ENCODE measurements at regions not wholly inside any gene's neighbourhood (a gene's known extent, or its start where the extent isn't known, plus 50 kb on each side); places are given as distances from the start of the nearest gene placed in this dataset.

- Histone ChIP-seq H3K36me3 (no peaks in the 10 kb centered on the region), H3K4me1 (no peaks in the 10 kb centered on the region), H3K27me3 (peaks cover 0 to 7% (median 0%) of the 10 kb centered on the region in 7 donors), H3K27ac (no peak overlapping the region), H3K4me3 (no peak overlapping the region), H3K9me3 (no peaks in the 10 kb centered on the region)
- ATAC-seq (no peak), DNase-seq (no peak)
- intact Hi-C loops (cut with DNase I) = no loop called here
- peak in 4 of 9 donors; percentile 16 to 38 (median 32) for TF ChIP-seq CTCF (IDR thresholded peaks at IDR 0.05)
- WGBS, 2 donors = 28 to 36% methylated on average over 2 of the region's 2 CpGs
These were observed 52.8 kb upstream of the FILIP1 start for GRCh38 chr6:75546381-75546780.

- intact Hi-C loops (cut with DNase I) = no loop called here
- H3K36me3 ChIP-seq = no peaks in the 10 kb centered on the region
- TF ChIP-seq CTCF (IDR thresholded peaks at IDR 0.05) = no peak
These were observed 51.0 kb upstream of the SENP6 start for GRCh38 chr6:75550544-75551167.

GRCh38 chr6:75551367-75551952 lies 50.2 kb upstream of the SENP6 start:
- 88 to 93% methylated on average over 2 of the region's 2 CpGs for WGBS, 2 donors
- Histone ChIP-seq H3K27me3 (no peaks in the 10 kb centered on the region), H3K27ac (no peak overlapping the region), H3K36me3 (no peaks in the 10 kb centered on the region), H3K9me3 (no peaks in the 10 kb centered on the region), H3K4me3 (no peak overlapping the region), H3K4me1 (no peaks in the 10 kb centered on the region)
- no peak for DNase-seq
- intact Hi-C loops (cut with DNase I) = no loop called here
- no peak for TF ChIP-seq CTCF (IDR thresholded peaks at IDR 0.05)
- ATAC-seq = no peak

More at GRCh38 chr6:75550544-75551167, 51.0 kb upstream of the SENP6 start:
- no peaks in the 10 kb centered on the region for H3K27me3 ChIP-seq
- ATAC-seq (no peak), DNase-seq (no peak)
- no peaks in the 10 kb centered on the region for H3K9me3 ChIP-seq
- no peak overlapping the region for H3K27ac ChIP-seq
- H3K4me1 ChIP-seq = no peaks in the 10 kb centered on the region
- H3K4me3 ChIP-seq = no peak overlapping the region
